GM18519 (cell line): ENCODE measurements at regions not wholly inside any gene's neighbourhood (a gene's known extent, or its start where the extent isn't known, plus 50 kb on each side); places are given as distances from the start of the nearest gene placed in this dataset.
"Not testable (repeated sequence)": the region's sequence is repeated elsewhere in the genome, so short reads cannot be mapped to it uniquely, and the experiment has no call there.

Source experiments
- ATAC-seq: cut with Tn5 transposase; IDR thresholded peaks from one replicate; pipeline ENCODE4 v1.9.1; 2021; ENCODE audit warnings: mild to moderate bottlenecking, moderate library complexity; ENCODE audit not compliant: unreplicated experiment, low FRiP score

GRCh38 chr15:79738143-79738542, 158.7 kb downstream of the MTHFS start:
- no peak for ATAC-seq

- no peak for ATAC-seq
Measured at GRCh38 chr15:79740561-79740960, 156.3 kb downstream of the MTHFS start.

- no peak for ATAC-seq
Measured at GRCh38 chr15:79743032-79743431, 153.8 kb downstream of the MTHFS start.

GRCh38 chr15:79744485-79744884, 152.3 kb downstream of the MTHFS start:
- ATAC-seq = not testable (repeated sequence)

- ATAC-seq = no peak
Measured at GRCh38 chr15:79756365-79756764, 140.4 kb downstream of the MTHFS start.

GRCh38 chr15:79765081-79765480, 131.7 kb downstream of the MTHFS start:
- ATAC-seq = no peak

- no peak for ATAC-seq
Measured at GRCh38 chr15:79769069-79769481, 127.7 kb downstream of the MTHFS start.

GRCh38 chr15:79769933-79770759, 126.7 kb downstream of the MTHFS start:
- ATAC-seq = no peak

GRCh38 chr15:79773128-79773527, 123.7 kb downstream of the MTHFS start:
- no peak for ATAC-seq

- no peak for ATAC-seq
Measured at GRCh38 chr15:79775821-79776220, 121.0 kb downstream of the MTHFS start.

- ATAC-seq = no peak
Measured at GRCh38 chr15:79777916-79778315, 118.9 kb downstream of the MTHFS start.

- ATAC-seq = no peak
Measured at GRCh38 chr15:79778378-79778990, 118.3 kb downstream of the MTHFS start.

GRCh38 chr15:79779746-79780145, 117.1 kb downstream of the MTHFS start:
- no peak for ATAC-seq

- not testable (repeated sequence) for ATAC-seq
Measured at GRCh38 chr15:79782307-79782706, 114.5 kb downstream of the MTHFS start.
